GM18498 (cell line): ENCODE measurements at regions not wholly inside any gene's neighbourhood (a gene's known extent, or its start where the extent isn't known, plus 50 kb on each side); places are given as distances from the start of the nearest gene placed in this dataset.

Source experiments
- ATAC-seq: cut with Tn5 transposase; IDR thresholded peaks from one replicate; pipeline ENCODE4 v1.9.1; 2021; ENCODE audit warnings: mild to moderate bottlenecking, moderate library complexity; ENCODE audit not compliant: unreplicated experiment

- no peak for ATAC-seq
Measured at GRCh38 chr5:125341436-125341835, 595.0 kb upstream of the ZNF608 start.

GRCh38 chr5:125343015-125343414 is 596.6 kb upstream of the ZNF608 start:
- ATAC-seq = no peak

DNA sequence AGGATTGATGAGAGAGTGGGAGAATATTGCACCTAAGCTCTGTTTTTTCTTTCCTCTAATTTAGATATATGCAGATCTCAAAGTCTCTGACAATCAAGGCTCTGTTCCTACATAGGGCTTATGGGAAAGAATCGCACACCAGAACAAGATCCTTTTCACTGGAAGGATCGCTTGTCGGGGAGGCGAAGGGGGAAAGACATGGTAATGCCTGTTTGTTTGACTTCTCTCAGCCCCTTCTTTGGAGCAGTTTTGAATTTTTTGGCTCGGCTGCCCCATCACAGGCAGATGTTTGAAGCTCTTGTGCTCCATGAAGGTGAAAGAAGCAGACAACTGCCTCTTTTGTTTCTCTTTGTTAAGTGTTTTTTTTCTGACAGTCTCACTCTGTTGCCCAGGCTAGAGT is 599.9 kb upstream of the ZNF608 start:
- ATAC-seq = no peak

- ATAC-seq = no peak
Measured at GRCh38 chr5:125348221-125348692, 601.8 kb upstream of the ZNF608 start.

DNA sequence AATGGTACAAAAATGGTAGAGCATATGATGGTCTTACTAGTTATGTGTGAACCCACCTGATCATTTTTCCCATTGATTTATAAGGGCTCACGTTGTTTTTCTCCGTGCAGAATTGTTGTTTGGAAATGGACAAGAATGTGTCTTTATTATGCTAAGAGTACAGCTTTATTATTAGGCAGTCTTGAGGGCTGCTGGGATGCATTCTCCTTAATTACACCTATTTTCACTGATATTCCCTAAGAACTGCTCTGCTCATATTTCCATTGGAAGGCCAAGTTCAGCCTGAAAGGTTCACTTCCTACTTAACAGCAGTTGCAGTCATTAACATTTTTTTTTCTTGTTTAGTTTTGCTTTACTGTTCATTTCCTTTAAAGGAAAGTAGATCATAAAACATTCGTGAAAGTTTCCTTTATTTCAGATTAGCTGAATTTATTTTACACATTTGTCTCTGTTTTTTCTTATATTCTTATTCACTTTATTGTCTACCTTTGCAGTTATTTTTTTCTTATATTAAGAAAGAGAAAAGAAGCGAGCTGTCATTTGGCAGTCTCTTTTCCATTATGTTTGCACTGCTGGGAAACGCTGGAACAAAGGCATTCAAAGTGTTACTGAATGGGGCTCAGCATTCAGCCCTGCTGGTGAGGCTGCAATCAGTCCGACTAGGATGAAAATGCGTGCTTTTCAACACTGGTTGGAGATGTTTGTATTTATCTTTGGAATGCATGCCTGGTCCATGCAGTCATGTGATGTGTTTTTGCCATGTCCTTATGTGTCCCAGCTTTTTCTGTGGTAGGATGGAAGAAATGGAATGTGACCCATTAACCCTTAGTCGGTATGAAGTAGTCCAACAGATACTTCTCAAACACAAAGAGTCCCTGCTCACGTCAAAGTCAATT is 602.7 kb upstream of the ZNF608 start:
- ATAC-seq = no peak

- no peak for ATAC-seq
Measured at GRCh38 chr5:125357660-125358059, 611.2 kb upstream of the ZNF608 start.

DNA sequence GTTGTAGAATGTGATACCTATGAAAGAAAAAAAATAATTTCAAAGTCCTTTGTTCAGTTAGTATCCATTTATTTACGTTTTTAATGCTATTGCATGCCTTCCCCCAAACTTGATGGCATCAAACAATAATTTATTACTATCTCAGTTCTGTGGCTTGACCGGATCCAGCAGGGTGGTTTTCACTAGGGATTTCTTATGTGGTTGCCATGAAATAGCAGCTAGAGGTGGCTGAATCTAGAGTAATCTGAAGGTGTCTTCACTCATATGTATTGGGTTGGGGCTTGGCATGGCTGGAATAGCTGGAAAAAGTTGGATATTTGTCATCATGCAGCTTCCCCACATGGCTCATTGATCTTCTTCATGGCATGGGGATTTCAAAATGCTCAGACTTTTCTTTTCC is 619.3 kb upstream of the ZNF608 start:
- no peak for ATAC-seq

DNA sequence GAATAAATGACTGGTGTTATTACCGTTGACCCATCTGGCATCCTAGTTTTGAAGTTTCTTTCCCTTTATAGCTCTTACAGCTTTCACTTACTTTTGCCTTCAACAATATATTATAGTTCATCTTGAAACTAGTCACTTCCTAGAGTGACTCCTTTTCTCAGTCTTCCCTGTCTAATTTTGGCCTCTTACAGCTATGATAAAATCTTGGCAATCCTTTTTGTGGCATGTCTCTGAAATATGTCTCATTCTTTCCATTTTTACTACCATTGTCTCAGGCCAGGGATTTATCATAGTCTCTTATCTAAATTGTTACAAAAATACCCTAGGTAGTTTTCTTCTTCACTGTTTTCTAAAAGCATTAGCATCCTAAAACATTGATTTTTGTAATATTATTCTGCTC is 621.3 kb upstream of the ZNF608 start:
- no peak for ATAC-seq

GRCh38 chr5:125370461-125371205 is 624.2 kb upstream of the ZNF608 start:
- ATAC-seq = no peak

DNA sequence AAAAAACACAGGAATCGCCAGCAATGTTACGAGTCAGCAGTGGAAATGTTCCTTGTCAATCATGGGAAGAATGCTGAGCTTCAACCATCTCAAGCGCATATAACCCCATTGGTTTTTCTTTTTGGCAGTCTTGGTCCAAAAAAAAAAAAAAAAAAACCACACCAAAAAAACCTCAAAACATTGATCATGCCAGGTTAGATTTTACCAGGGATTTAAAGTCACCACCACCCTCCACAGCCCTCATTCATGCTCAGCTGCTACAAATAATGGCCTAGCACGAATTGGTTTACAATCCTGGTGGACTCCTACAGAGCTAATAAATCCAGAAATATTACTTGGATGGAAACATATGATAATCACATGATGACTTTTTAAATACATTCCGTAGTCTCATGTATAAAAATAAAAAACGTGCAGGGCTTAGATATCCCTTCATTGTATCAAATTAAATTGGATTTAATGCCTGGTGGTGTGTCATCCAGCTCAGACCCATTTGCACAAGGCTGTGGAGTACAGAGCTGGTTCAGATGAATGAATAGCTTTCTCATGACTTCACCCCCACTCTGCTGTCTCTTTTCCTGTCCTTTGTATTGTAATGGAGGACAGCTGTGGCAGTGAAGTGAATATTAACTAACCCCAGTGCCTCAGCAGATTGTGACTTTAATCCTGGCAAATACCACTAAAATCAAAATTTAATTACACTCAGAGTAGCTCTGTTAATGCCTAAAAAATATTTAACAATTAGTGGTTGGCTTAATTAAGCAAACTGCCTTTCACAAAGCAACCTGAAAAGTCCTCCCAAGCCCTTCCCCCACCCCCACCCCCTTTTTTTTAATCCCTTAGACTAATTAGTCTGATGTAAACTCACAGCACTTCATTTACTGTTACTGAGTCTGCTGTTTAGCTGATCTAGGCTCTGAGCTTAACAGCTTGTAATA is 626.5 kb upstream of the ZNF608 start:
- no peak for ATAC-seq

GRCh38 chr5:125375143-125375542 is 628.7 kb upstream of the ZNF608 start:
- ATAC-seq = peak; percentile 46

DNA sequence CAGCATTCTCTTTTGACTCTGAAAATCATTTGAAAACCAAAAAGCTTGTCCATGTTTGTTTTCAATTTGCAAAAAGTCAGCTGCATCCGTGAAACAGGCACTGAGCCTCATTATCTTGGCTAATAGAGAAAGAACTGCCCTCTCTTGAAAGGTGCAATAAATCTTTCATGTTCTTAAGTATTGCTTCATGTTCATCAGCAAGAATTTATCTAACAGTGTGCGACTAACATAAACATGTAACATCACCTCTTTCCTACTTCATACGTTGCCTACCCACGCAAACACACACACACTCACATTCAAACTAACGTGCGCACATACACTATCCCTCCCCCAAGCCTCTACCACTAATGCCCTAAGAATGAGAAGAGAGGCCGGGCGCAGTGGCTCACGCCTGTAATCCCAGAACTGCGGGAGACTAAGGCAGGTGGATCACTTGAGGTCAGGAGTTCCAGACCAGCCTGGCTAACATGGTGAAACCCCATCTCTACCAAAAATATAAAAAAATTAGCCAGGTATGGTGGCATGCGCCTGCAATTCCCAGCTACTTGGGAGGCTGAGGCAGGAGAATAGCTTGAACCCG is 629.7 kb upstream of the ZNF608 start:
- ATAC-seq = no peak

DNA sequence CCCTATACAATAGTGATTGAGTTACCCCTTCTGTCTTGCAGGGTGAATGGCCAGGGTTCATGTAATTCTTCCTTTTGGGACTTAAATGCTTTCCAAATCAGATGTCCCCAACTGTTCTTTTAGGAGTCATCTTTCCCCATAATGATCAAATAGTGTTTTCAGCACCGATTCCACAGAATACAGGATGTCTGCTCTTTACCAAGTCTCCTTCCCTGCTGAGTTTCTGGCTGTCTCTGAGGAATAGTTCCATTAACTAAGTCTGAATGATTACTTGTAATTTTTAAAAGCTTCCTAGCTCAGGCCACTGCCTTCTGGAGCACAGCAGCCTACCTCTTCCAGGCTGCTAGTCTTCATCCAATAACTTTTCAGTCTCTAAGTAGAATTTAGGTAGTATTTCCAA is 630.7 kb upstream of the ZNF608 start:
- no peak for ATAC-seq

DNA sequence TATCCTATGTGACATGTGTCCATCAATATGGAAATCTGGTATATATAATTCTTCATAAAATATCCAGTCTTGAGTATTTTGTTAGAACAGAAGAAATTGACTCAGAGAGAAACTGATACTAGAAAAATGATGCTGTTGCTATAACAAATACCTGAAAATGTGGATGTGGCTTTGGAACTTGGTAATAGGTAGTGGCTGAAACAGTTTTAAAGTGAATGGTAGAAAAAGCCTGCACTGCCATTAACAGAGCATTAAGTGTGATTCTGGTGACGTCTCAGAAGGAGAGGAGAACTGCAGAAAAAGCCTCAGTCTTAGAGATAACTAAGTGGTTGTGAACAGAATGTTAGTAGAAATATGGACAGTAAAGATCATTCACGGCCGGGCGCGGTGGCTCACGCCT is 634.9 kb upstream of the ZNF608 start:
- peak; percentile 56 for ATAC-seq

DNA sequence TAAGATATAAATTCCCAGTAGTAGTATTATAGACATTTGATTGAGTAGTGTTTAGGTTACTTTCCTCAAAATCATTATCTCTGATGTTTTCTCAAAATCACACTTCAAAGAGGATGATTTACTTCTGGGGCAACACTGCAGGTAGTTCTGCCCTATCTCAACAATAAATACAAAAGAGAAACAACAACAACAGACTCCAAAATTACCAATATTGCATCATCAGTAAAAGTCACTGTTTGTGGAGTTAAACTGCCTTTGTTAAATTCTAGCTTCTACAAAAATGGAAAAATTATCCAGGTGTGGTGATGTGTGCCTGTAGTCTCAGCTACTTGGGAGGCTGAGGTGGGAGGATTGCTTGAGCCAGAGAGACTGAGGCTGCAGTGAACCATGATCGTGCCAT is 637.6 kb upstream of the ZNF608 start:
- ATAC-seq = no peak

DNA sequence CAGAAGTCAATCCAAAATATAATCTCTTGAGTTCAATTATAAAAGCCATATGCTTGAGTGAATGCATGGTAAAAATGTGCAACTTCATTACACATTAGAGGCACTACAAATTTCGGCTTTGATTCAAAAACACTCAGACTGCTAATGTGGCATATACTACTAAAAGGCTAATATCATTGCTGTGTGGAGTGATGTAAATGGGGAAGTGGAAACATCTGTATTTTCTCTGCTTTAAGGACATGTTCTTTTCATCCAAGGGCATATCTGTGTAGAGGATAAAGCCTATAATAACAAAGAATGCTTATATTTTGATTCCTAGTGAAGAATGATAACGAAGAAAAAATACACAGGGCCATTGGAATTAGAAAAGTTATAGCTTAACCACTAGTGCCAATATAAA is 643.9 kb upstream of the ZNF608 start:
- no peak for ATAC-seq

- no peak for ATAC-seq
Measured at GRCh38 chr5:125393221-125393815, 646.9 kb upstream of the ZNF608 start.

- ATAC-seq = no peak
Measured at GRCh38 chr5:125394661-125395280, 648.3 kb upstream of the ZNF608 start.

- ATAC-seq = no peak
Measured at GRCh38 chr5:125396462-125396861, 650.0 kb upstream of the ZNF608 start.

DNA sequence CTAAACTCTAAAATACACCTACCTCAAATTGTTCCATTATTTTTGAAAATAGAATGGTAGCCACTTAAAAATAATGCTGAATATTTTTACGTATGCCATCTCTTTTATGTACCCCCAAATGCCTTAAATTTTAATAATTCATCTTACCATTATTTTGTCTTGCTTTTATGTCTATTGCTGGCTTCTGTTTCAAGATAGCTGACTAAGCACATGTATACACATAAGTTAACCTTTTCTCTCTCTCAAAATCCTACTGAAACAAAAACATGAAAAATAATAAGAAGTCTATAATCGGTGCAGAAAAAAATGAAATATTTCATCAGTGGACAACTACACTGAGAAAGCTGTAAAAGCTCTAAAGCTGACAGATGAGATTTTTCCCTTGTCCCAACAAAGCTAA is 652.0 kb upstream of the ZNF608 start:
- no peak for ATAC-seq
